ENCODE measurements at regions not wholly inside any gene's neighbourhood (a gene's known extent, or its start where the extent isn't known, plus 50 kb on each side); places are given as distances from the start of the nearest gene placed in this dataset.

- TF ChIP-seq FOXP2 (optimal IDR thresholded peaks at IDR 0.05; ENCODE audit: control extremely low read depth, extremely low read length, insufficient read depth): no peak
- no peak for TF ChIP-seq POLR2AphosphoS5 (IDR thresholded peaks at IDR 0.05; ENCODE audit: borderline replicate concordance, low read depth, low read length)
- no peak for TF ChIP-seq EZH2 (IDR thresholded peaks at IDR 0.05)
- H3K4me3 ChIP-seq: no peak overlapping the region
- H3K9ac ChIP-seq (ENCODE audit: insufficient read length): no peak overlapping the region
- H3K27ac ChIP-seq: no peak overlapping the region
- H3K36me3 ChIP-seq (ENCODE audit: insufficient read depth, low read length): no peaks in the 10 kb centered on the region
- DNase-seq (ENCODE audit: low read depth, low spot score): no peak
- H3K9me3 ChIP-seq (ENCODE audit: low read depth, low read length): no peaks in the 10 kb centered on the region
Measured at GRCh38 chr2:56444339-56444738, 260.5 kb downstream of the CCDC85A start.

GRCh38 chr2:56448403-56449001 is 264.7 kb downstream of the CCDC85A start:
- no peak for TF ChIP-seq FOXP2 (optimal IDR thresholded peaks at IDR 0.05; ENCODE audit: control extremely low read depth, extremely low read length, insufficient read depth)
- no peak for TF ChIP-seq EZH2 (IDR thresholded peaks at IDR 0.05)
- TF ChIP-seq POLR2AphosphoS5 (IDR thresholded peaks at IDR 0.05; ENCODE audit: borderline replicate concordance, low read depth, low read length): no peak
- H3K9me3 ChIP-seq (ENCODE audit: low read depth, low read length): no peaks in the 10 kb centered on the region
- no peak overlapping the region for H3K4me3 ChIP-seq
- no peak for DNase-seq (ENCODE audit: low read depth, low spot score)
- no peak overlapping the region for H3K9ac ChIP-seq (ENCODE audit: insufficient read length)
- no peaks in the 10 kb centered on the region for H3K36me3 ChIP-seq (ENCODE audit: insufficient read depth, low read length)
- no peak overlapping the region for H3K27ac ChIP-seq

GRCh38 chr2:56449002-56449431 is 265.2 kb downstream of the CCDC85A start:
- H3K9me3 ChIP-seq (ENCODE audit: low read depth, low read length): no peaks in the 10 kb centered on the region
- DNase-seq (ENCODE audit: low read depth, low spot score): no peak
- H3K4me3 ChIP-seq: no peak overlapping the region
- H3K27ac ChIP-seq: no peak overlapping the region
- TF ChIP-seq FOXP2 (optimal IDR thresholded peaks at IDR 0.05; ENCODE audit: control extremely low read depth, extremely low read length, insufficient read depth): no peak
- no peak for TF ChIP-seq POLR2AphosphoS5 (IDR thresholded peaks at IDR 0.05; ENCODE audit: borderline replicate concordance, low read depth, low read length)
- no peak for TF ChIP-seq EZH2 (IDR thresholded peaks at IDR 0.05)
- H3K36me3 ChIP-seq (ENCODE audit: insufficient read depth, low read length): no peaks in the 10 kb centered on the region
- no peak overlapping the region for H3K9ac ChIP-seq (ENCODE audit: insufficient read length)

GRCh38 chr2:56449449-56449860 is 265.7 kb downstream of the CCDC85A start:
- Histone ChIP-seq H3K4me3 (no peak overlapping the region), H3K9me3 (ENCODE audit: low read depth, low read length) (no peaks in the 10 kb centered on the region), H3K27ac (no peak overlapping the region), H3K9ac (ENCODE audit: insufficient read length) (no peak overlapping the region), H3K36me3 (ENCODE audit: insufficient read depth, low read length) (no peaks in the 10 kb centered on the region)
- no peak for DNase-seq (ENCODE audit: low read depth, low spot score)
- TF ChIP-seq EZH2 (IDR thresholded peaks at IDR 0.05) (no peak), POLR2AphosphoS5 (IDR thresholded peaks at IDR 0.05; ENCODE audit: borderline replicate concordance, low read depth, low read length) (no peak), FOXP2 (optimal IDR thresholded peaks at IDR 0.05; ENCODE audit: control extremely low read depth, extremely low read length, insufficient read depth) (no peak)

- no peaks in the 10 kb centered on the region for H3K36me3 ChIP-seq (ENCODE audit: insufficient read depth, low read length)
- H3K27ac ChIP-seq: no peak overlapping the region
- no peak overlapping the region for H3K9ac ChIP-seq (ENCODE audit: insufficient read length)
- no peak overlapping the region for H3K4me3 ChIP-seq
- no peak for TF ChIP-seq POLR2AphosphoS5 (IDR thresholded peaks at IDR 0.05; ENCODE audit: borderline replicate concordance, low read depth, low read length)
- no peak for TF ChIP-seq EZH2 (IDR thresholded peaks at IDR 0.05)
- TF ChIP-seq FOXP2 (optimal IDR thresholded peaks at IDR 0.05; ENCODE audit: control extremely low read depth, extremely low read length, insufficient read depth): no peak
- DNase-seq (ENCODE audit: low read depth, low spot score): no peak
- H3K9me3 ChIP-seq (ENCODE audit: low read depth, low read length): no peaks in the 10 kb centered on the region
Measured at GRCh38 chr2:56450047-56450446, 266.3 kb downstream of the CCDC85A start.

GRCh38 chr2:56450772-56451171 is 267.0 kb downstream of the CCDC85A start:
- Histone ChIP-seq H3K27ac (no peak overlapping the region), H3K36me3 (ENCODE audit: insufficient read depth, low read length) (no peaks in the 10 kb centered on the region), H3K9me3 (ENCODE audit: low read depth, low read length) (no peaks in the 10 kb centered on the region), H3K9ac (ENCODE audit: insufficient read length) (no peak overlapping the region), H3K4me3 (no peak overlapping the region)
- TF ChIP-seq EZH2 (IDR thresholded peaks at IDR 0.05): no peak
- DNase-seq (ENCODE audit: low read depth, low spot score): no peak

- no peak overlapping the region for H3K9ac ChIP-seq (ENCODE audit: insufficient read length)
- no peaks in the 10 kb centered on the region for H3K36me3 ChIP-seq (ENCODE audit: insufficient read depth, low read length)
- H3K4me3 ChIP-seq: no peak overlapping the region
- H3K27ac ChIP-seq: no peak overlapping the region
- DNase-seq (ENCODE audit: low read depth, low spot score): no peak
- H3K9me3 ChIP-seq (ENCODE audit: low read depth, low read length): no peaks in the 10 kb centered on the region
- TF ChIP-seq FOXP2 (optimal IDR thresholded peaks at IDR 0.05; ENCODE audit: control extremely low read depth, extremely low read length, insufficient read depth) (no peak), EZH2 (IDR thresholded peaks at IDR 0.05) (no peak), POLR2AphosphoS5 (IDR thresholded peaks at IDR 0.05; ENCODE audit: borderline replicate concordance, low read depth, low read length) (no peak)
Measured at GRCh38 chr2:56455642-56456041, 271.9 kb downstream of the CCDC85A start.

- no peak overlapping the region for H3K9ac ChIP-seq (ENCODE audit: insufficient read length)
- H3K9me3 ChIP-seq (ENCODE audit: low read depth, low read length): no peaks in the 10 kb centered on the region
- H3K27ac ChIP-seq: no peak overlapping the region
- TF ChIP-seq POLR2AphosphoS5 (IDR thresholded peaks at IDR 0.05; ENCODE audit: borderline replicate concordance, low read depth, low read length) (no peak), FOXP2 (optimal IDR thresholded peaks at IDR 0.05; ENCODE audit: control extremely low read depth, extremely low read length, insufficient read depth) (no peak), EZH2 (IDR thresholded peaks at IDR 0.05) (no peak)
- no peak overlapping the region for H3K4me3 ChIP-seq
- DNase-seq (ENCODE audit: low read depth, low spot score): no peak
- H3K36me3 ChIP-seq (ENCODE audit: insufficient read depth, low read length): no peaks in the 10 kb centered on the region
Measured at GRCh38 chr2:56456791-56457190, 273.0 kb downstream of the CCDC85A start.

GRCh38 chr2:56460508-56460907 is 276.7 kb downstream of the CCDC85A start:
- H3K4me3 ChIP-seq: no peak overlapping the region
- no peaks in the 10 kb centered on the region for H3K9me3 ChIP-seq (ENCODE audit: low read depth, low read length)
- no peak for TF ChIP-seq EZH2 (IDR thresholded peaks at IDR 0.05)
- TF ChIP-seq FOXP2 (optimal IDR thresholded peaks at IDR 0.05; ENCODE audit: control extremely low read depth, extremely low read length, insufficient read depth): no peak
- TF ChIP-seq POLR2AphosphoS5 (IDR thresholded peaks at IDR 0.05; ENCODE audit: borderline replicate concordance, low read depth, low read length): no peak
- H3K9ac ChIP-seq (ENCODE audit: insufficient read length): no peak overlapping the region
- no peak overlapping the region for H3K27ac ChIP-seq
- H3K36me3 ChIP-seq (ENCODE audit: insufficient read depth, low read length): no peaks in the 10 kb centered on the region
- no peak for DNase-seq (ENCODE audit: low read depth, low spot score)
